OCI-LY7 (cell line): ENCODE measurements at regions not wholly inside any gene's neighbourhood (a gene's known extent, or its start where the extent isn't known, plus 50 kb on each side); places are given as distances from the start of the nearest gene placed in this dataset.

ENCODE experiments used
- BruUV-seq: library from RNA; stranded (reverse); fragments of 400-500 nt; replicated peaks from 2 replicates; lab custom pipeline; 2021; lab: Mats Ljungman, UMichigan
- CTCF ChIA-PET: fragments of 300-600 bp; sonication (Branson Sonifier 250); formaldehyde crosslinking; loops from one replicate; lab custom pipeline; 2022; ENCODE audit warnings: antibody characterized with exemption; ENCODE audit not compliant: unreplicated experiment; lab: Charles Lee
- POLR2A ChIA-PET: fragments of 300-600 bp; sonication (Branson Sonifier 250); formaldehyde crosslinking; loops from one replicate; lab custom pipeline; 2022; ENCODE audit warnings: antibody characterized with exemption; lab: Charles Lee
- DNase-seq: peaks from one replicate; pipeline ENCODE4 v3.0.0-alpha.2; 2015; ENCODE audit warnings: low spot score
- H2AFZ ChIP-seq: fragments of 200-600 bp; sonication (generic), shearing (Covaris generic); 2 replicates; pipeline ENCODE4 v1.6.1; 2014; ENCODE audit warnings: mild to moderate bottlenecking, antibody characterized with exemption, low read length, moderate library complexity
- H3K27ac ChIP-seq: fragments of 200-600 bp; sonication (generic); 2 replicates; pipeline ENCODE4 v1.5.1; 2014; ENCODE audit warnings: mixed run types, low read depth, mild to moderate bottlenecking, moderate library complexity, low read length, inconsistent platforms; ENCODE audit not compliant: poor library complexity, severe bottlenecking
- H3K36me3 ChIP-seq: fragments of 200-600 bp; sonication (generic); 2 replicates; pipeline ENCODE4 v1.6.1; 2014; ENCODE audit warnings: mild to moderate bottlenecking, antibody characterized with exemption, low read length, moderate library complexity, mixed read lengths; ENCODE audit not compliant: insufficient read depth
- H3K4me1 ChIP-seq: fragments of 200-600 bp; sonication (generic); 2 replicates; pipeline ENCODE4 v1.5.1; 2014; ENCODE audit warnings: mild to moderate bottlenecking, low read length; ENCODE audit not compliant: insufficient read depth, poor library complexity, severe bottlenecking
- H3K4me2 ChIP-seq: fragments of 200-600 bp; sonication (generic); 2 replicates; pipeline ENCODE4 v1.6.1; 2014; ENCODE audit warnings: mild to moderate bottlenecking, low read length
- H3K4me3 ChIP-seq: fragments of 200-600 bp; sonication (generic); 2 replicates; pipeline ENCODE4 v1.5.1; 2014; ENCODE audit warnings: mild to moderate bottlenecking, low read depth, low read length; ENCODE audit not compliant: poor library complexity, severe bottlenecking
- H3K79me2 ChIP-seq: fragments of 200-600 bp; sonication (generic); 2 replicates; pipeline ENCODE4 v1.6.1; 2016; ENCODE audit warnings: low read depth, mild to moderate bottlenecking, low read length, moderate library complexity, mixed read lengths; ENCODE audit not compliant: insufficient read depth
- H3K9me2 ChIP-seq: fragments of 200-600 bp; sonication (generic); 2 replicates; pipeline ENCODE4 v1.6.1; 2016; ENCODE audit warnings: mild to moderate bottlenecking, low read length, mixed read lengths; ENCODE audit not compliant: insufficient read depth
- H3K9me3 ChIP-seq: fragments of 200-600 bp; sonication (generic); 2 replicates; pipeline ENCODE4 v1.6.1; 2014; ENCODE audit warnings: mild to moderate bottlenecking, mixed run types, low read length, mixed read lengths
- H4K20me1 ChIP-seq: fragments of 200-600 bp; sonication (generic); 2 replicates; pipeline ENCODE4 v1.6.1; 2014; ENCODE audit warnings: mild to moderate bottlenecking, antibody characterized with exemption, low read length, moderate library complexity, mixed read lengths; ENCODE audit not compliant: insufficient read depth
- CTCF ChIP-seq: fragments of 200-600 bp; sonication (generic); conservative IDR thresholded peaks from 2 replicates; pipeline ENCODE4 v1.5.1; 2014; ENCODE audit warnings: mild to moderate bottlenecking, antibody characterized with exemption, low read length, moderate library complexity, mixed read lengths
- EZH2phosphoT487 ChIP-seq: fragments of 200-600 bp; sonication (generic); IDR thresholded peaks from 2 replicates; pipeline ENCODE4 v1.6.1; 2018; ENCODE audit warnings: low read depth, borderline replicate concordance, mild to moderate bottlenecking, mixed run types, antibody characterized with exemption, low read length, moderate library complexity, mixed read lengths
- intact Hi-C: fragments of 100-400 bp; cut with micrococcal nuclease; formaldehyde crosslinking; loops from one replicate; pipeline ENCODE4 v1.10.0; 2022; ENCODE audit not compliant: unreplicated experiment

DNA sequence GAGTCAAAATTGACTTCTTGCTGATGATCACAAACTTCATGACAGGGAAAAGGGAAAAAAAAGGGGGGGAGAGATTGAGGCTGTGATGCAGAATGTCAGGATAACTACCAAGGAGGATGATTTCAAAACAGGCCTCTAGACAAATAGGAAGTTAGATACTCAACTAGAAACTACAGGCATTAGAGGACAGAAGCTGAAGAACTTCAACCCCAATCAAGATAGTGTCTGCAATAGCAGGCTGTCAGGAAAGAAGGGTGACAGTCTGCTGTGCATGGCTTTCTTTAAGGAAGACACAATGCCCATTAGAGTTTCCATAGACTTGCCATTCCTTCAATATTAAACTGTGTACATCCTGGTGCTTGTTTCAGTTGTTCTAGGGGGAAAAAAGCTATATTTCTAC lies 257.2 kb downstream of the TTLL7 start:
- H3K4me3 ChIP-seq: no peak overlapping the region
- H3K4me2 ChIP-seq: no peak overlapping the region
- H3K9me2 ChIP-seq: no peaks in the 10 kb centered on the region
- H3K36me3 ChIP-seq: no peaks in the 10 kb centered on the region
- BruUV-seq: no TSS peak
- CTCF ChIA-PET: no interaction called here
- no peaks in the 10 kb centered on the region for H3K79me2 ChIP-seq
- no peak for TF ChIP-seq CTCF
- TF ChIP-seq EZH2phosphoT487: no peak
- H3K27ac ChIP-seq: no peak overlapping the region
- POLR2A ChIA-PET: interaction anchor here (0.7 to 2.1 kb wide), 6 partner anchors 12 to 144 kb away, joined by 3 to 14 read pairs (median 4); no protein-coding TSS in a partner anchor
- DNase-seq: no peak
- intact Hi-C loops: no loop called here
- peak overlapping the region; percentile 5; the same call in 1 of the 2 replicates for H2AFZ ChIP-seq
- H3K4me1 ChIP-seq: peaks cover 24% of the 10 kb centered on the region
- H3K9me3 ChIP-seq: no peaks in the 10 kb centered on the region; the same call in 1 of the 2 replicates
- no peaks in the 10 kb centered on the region for H4K20me1 ChIP-seq

GRCh38 chr1:83741348-83741747 lies 257.6 kb downstream of the TTLL7 start:
- BruUV-seq: no TSS peak
- no peaks in the 10 kb centered on the region for H3K9me2 ChIP-seq
- H3K36me3 ChIP-seq: no peaks in the 10 kb centered on the region
- H3K4me3 ChIP-seq: no peak overlapping the region
- TF ChIP-seq CTCF (no peak), EZH2phosphoT487 (no peak)
- H3K4me2 ChIP-seq: no peak overlapping the region
- DNase-seq: no peak
- H3K27ac ChIP-seq: no peak overlapping the region
- intact Hi-C loops: no loop called here
- ChIA-PET POLR2A (interaction anchor here (0.6 to 2.1 kb wide), 5 partner anchors 12 to 143 kb away, joined by 3 to 14 read pairs (median 4); no protein-coding TSS in a partner anchor), CTCF (no interaction called here)
- peaks cover 20% of the 10 kb centered on the region for H3K4me1 ChIP-seq
- H3K79me2 ChIP-seq: no peaks in the 10 kb centered on the region
- no peaks in the 10 kb centered on the region; the same call in 1 of the 2 replicates for H3K9me3 ChIP-seq
- H4K20me1 ChIP-seq: no peaks in the 10 kb centered on the region
- H2AFZ ChIP-seq: peak overlapping the region; percentile 5; the same call in 1 of the 2 replicates

DNA sequence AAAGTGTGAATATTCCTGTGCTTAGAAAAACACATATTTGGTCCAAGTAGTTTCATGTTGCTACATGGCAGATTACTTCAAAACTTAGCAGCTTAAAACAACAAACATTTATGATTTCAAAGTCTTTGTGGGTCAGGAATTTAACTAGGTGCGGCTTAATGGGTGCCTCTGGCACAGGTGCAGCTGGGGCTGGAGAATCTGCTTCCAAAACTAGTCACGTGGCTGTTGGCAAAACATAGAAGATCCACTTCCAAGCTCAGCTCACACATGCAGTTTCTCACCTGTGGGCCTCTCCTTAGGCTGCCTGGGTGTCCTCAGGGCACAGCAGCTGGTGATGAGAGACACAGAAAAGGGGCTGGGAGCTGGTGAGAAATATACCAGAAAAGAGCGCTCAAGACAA lies 263.4 kb downstream of the TTLL7 start:
- Histone ChIP-seq H3K4me2 (no peak overlapping the region), H3K27ac (no peak overlapping the region), H3K9me2 (no peaks in the 10 kb centered on the region), H3K4me3 (no peak overlapping the region), H3K4me1 (no peaks in the 10 kb centered on the region), H2AFZ (no peak overlapping the region), H3K36me3 (no peaks in the 10 kb centered on the region), H3K79me2 (no peaks in the 10 kb centered on the region), H3K9me3 (no peaks in the 10 kb centered on the region), H4K20me1 (no peaks in the 10 kb centered on the region)
- POLR2A ChIA-PET: no interaction called here
- BruUV-seq: no TSS peak
- no peak for DNase-seq
- CTCF ChIA-PET: no interaction called here
- TF ChIP-seq EZH2phosphoT487: no peak
- intact Hi-C loops: no loop called here
